ENCODE measurements at regions not wholly inside any gene's neighbourhood (a gene's known extent, or its start where the extent isn't known, plus 50 kb on each side); places are given as distances from the start of the nearest gene placed in this dataset.

DNA sequence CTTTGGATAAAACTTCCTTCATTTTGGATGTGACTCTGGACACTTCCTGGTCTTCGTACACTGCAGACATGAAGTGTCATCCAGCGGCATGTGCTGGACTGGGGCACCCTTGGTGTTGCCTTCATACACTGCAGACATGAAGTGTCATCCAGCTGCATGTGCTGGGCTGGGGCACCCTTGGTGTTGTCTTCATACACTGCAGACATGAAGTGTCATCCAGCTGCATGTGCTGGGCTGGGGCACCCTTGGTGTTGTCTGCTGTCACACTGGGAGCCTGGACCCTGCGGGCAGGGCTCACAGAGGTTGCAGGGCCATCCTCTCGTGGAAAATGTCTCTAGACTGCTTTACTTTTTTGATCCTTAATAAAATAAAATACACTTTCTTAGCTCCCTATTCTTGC lies 771.4 kb downstream of the BRD1 start:
- DNase-seq (ENCODE audit: low read depth in 2 of 2): no peak

DNA sequence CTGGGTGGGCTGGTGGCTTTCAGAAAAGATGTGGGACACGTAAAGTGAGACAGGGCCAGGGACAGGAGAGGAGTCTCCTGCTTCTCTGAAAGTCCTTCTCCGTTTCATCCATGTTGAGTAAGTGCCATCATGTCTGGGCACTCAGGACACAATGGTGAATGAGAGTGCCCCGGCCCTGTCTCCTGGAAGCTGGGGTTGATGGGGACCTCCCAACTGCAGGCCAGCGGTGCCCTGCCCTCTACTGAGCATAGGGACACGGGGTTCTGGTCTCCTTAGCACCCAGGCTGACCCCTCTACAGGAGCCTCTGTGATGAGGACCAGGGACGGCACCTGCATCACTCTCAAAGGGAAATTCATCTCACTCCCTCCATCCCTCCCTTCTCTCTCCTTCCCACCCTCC lies 772.3 kb downstream of the BRD1 start:
- DNase-seq (ENCODE audit: low read depth in 2 of 2): no peak

DNA sequence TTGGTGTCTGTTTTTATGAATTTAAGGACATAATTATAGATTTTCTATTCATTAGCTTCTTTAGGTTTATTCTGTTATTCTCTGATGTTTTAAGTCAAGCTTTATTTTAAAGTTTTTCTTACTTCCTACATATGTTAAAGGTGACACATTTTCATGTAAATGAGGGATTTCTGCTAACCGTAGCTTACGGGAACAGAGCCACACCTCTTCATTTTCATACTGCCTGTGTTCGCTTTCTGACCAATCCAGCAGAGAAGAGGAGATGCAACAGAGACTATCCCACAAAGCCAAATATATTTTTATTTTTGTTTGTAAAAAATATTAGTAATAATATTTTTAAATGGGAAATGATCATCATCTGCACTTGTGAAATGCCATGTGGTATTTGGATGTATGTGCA lies 774.1 kb downstream of the BRD1 start:
- DNase-seq (ENCODE audit: low read depth in 2 of 2): no peak

DNA sequence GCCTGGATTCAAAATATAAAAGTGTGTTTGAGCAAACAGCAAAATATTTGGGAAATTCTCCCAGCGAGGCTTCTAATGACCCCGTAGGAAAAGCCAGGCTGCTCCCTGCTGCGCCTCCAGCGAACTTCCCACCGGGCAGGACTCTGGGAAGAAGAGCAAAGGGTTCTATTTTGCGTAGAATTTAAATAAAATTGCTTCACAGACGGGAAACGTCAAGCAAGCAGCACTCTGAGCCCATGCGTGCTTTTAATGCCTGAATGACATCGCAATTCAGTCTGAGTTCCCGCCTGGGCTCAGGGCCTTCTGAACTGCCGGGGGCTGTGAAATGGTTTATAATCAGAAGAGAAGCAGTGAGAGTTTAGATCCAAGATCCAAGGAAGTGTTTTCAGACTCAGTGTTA lies 775.1 kb downstream of the BRD1 start:
- no peak for DNase-seq (ENCODE audit: low read depth in 2 of 2)

DNA sequence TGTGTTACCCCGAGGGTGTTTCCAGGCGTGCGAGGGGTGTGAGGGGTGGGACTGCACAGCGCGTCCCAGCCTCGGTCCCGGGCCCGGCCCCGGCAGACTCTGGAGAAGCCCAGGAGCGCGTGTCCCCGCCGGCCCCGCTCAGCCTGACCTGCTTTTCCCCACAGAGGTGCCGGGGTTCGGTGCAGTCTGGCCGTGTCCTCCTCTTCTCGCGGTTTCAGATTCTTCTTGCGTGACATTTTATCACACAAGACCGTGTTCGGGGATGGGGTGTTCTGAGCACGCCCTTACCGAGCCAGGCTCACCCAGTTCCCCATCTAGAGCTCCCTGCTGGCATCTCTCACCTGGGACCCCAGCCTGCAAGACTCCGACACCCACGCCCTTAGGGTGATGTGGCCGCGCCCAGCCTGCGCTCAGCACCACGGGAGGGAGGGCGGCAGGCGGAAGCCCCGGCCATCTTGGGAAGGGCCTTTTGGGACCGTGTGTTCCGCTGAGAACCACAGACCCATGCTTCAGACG lies 775.6 kb downstream of the BRD1 start:
- peak in 1 of 2 donors; percentile 55 for DNase-seq (ENCODE audit: low read depth in 2 of 2)

DNA sequence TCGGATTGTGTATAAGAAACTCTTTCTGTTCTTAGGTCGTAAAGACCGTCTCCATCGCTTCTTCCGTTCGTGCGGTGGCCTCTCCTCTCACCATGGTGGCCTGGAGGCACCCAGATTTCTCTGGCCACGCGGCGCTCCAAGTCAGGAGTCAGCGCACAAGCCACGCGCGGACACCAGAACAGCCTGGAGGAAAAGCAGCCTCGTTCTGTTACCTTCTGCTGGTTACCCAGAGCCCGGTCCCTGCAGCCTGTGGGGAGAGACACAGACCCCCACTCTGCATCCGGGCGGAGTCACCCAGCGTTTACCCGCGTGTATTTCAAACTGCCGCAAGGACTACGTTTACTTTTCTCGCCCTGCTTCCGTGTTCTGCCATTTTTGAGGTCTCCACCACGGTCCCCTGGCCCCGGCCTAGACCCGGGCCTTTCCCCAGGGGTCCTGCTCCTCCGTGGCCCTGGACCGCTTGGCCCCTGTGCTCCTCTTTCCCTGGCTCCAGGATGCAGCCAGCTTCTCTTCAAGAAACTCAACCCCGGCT lies 776.1 kb downstream of the BRD1 start:
- no peak for DNase-seq (ENCODE audit: low read depth in 2 of 2)

DNA sequence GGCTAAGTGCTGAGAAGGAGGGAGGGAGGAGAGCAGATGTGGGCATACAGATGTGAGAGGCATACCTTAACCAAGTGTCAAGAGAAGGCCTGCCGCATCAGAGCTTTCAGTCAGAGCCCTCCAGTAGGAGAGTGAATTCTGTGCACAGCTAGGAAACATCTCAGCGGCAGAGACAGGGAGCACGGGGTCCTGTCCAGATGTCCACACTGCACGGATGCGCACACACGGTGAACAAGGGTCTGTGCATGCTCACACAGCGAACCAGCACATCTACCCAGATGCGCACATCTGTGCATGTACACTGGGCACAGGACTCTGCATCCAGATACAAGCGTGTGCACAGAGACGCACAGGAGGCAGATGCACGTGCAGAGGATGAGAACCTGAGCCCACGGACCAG lies 778.0 kb downstream of the BRD1 start:
- DNase-seq (ENCODE audit: low read depth in 2 of 2): no peak

DNA sequence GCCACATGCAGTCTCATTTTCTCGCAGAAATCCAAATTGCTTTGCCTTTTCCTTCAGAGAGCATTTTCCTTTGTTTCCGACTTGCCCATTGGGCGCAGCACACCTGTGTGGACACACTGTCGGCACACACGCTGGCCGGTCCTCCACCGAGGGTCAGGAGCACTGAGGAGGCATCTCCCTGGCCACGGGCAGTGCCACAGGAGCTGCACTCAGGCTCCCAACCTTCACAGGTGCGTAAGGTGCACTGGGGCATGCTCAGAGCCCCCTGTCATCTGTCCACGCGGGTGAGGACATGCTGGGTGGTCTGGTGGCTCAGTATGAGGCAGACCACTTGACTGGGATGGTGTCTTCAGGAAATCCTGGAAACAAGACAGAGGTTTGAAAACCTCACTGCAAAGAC lies 779.1 kb downstream of the BRD1 start:
- DNase-seq (ENCODE audit: low read depth in 2 of 2): no peak

DNA sequence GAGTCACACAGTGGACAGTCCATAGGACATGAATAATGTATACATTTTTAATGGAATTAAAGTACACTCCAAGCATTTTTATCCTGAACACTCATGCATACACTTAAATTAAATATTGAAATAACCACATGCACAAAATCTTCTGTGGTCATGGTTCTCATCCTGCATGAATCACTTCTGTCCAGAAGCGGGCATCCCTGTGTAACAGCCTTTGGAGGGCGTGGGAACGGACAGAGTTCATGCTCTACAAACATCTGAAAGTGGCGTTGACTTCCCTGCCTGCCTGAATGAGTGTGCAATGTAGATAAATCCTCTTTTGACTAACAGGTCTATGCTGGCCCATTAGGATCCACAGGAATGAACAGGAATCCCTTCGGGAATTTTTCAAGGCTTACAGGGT lies 780.2 kb downstream of the BRD1 start:
- DNase-seq (ENCODE audit: low read depth in 2 of 2): no peak

DNA sequence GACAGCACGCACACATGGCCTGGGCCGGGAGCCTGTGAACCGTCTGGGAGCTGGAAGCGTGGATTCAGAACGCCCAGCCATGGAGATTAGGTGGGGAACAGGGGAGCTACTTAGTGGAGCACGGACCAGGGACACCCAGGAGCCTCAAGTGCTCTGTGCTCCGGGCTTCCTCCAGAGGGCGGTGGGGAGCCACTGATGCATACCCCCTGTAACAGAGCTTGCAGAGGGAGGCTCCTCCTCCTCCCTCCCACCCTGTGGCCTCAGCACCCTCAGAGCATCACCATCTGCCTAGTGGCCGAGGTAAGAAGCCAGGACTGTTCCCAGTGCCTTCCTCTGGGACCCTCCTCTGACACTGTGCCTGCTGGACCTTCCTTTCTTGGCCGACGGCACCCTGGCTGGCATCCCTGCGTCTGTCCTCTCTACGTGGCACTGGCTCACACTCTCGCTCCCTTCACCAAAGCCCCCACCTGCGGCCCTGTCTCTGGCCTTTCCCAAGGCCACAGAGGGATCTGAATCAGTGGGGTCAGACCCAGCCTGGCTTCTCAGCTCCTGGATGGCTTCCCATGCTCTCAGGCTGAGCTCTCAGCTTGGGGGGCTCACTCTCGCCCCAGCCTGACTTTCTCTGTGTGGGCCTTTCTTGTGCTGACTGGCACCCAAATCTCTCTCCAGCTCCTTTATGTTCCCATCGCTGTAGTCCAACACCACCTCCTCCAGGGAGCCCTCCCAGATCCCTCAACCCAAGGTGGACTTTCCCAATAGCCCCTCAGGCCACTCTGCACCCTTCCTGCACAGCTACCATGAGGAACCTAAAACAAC lies 780.9 kb downstream of the BRD1 start:
- DNase-seq (ENCODE audit: low read depth in 2 of 2): peak; percentile 9 to 17

DNA sequence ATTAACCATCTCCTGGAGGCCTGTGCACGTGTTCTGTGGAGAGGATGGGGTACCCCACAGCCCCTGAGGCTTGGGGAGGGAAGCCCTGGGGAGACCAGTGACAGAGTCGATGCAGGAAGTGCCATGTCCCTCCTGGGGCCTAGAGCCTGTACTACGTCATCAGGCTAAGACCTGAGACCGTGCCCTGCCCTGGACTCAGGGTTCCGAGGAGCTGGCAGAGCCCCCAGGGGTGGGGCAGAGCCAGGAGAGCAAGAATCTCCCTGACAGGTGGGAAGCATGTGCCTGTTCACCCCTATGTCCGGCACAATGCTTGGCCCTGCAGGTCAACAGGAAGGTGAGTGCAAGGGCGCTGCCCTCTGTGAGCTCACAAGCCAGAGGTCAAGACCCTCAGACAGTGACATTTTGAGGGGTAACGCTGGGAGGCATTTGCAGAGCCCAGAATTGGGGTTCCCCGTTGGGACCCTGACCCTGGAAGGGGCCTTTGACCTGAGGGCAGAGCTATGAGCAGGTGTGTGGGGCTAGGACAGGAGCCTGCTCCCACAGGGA lies 781.6 kb downstream of the BRD1 start:
- no peak for DNase-seq (ENCODE audit: low read depth in 2 of 2)

DNA sequence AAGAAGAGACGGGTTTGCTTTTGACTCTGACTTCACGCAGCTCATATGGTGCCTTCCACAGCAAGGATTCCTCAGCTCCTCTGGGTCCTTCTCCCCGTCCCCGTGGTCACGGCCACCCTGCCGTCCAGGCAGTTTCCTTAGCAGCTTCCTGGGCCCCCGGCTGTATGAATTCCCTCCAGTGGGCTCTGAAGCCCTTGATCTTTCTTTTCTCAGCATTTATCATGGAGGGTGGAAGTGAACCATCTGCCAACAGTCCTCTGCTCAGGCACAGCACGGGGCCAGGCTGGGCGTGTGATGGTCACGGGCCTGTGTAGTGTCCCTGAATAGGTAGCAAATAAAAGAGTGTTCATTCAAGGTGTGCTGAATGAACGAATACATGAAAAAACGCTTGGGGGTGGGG lies 782.4 kb downstream of the BRD1 start:
- DNase-seq (ENCODE audit: low read depth in 2 of 2): no peak

DNA sequence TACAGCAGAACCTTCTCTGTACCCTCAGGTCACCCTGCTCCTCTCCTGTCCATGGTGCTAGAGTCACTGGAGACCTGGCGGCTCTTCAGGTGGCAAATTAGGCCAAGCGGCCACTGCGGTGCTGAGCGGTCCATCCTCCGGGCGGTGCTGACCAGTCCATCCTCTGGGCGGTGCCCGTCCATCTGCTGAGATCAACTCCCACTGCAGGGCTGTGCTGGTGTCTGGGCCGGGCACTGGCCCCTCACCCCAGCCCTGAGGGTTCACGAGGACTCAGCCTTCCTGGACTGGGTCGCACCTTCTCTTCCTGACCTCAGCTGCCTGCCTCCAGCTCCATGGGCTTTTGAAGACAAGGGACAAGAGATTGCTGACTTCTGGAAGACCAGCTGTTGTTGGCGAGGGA lies 782.9 kb downstream of the BRD1 start:
- no peak for DNase-seq (ENCODE audit: low read depth in 2 of 2)

DNA sequence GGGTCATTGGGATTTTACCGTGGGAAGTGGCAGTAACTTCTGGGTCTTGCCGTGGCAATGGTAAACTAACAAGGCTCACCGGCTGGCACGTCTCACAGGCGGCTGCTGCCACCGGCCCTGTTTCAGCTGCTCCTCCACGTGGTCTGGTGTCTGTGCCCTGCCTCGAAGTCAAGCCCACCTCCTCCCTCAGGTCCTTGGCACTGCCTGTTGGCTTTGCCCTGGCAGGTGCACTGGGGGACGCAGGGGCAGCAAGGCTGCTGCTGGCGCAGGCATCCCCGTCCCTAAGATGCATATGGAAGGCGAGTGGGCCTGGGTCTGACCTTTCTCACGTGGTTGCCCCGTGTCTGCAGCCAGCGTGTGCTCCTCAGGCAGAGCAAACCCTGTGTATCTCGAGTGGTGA lies 783.6 kb downstream of the BRD1 start:
- DNase-seq (ENCODE audit: low read depth in 2 of 2): no peak

DNA sequence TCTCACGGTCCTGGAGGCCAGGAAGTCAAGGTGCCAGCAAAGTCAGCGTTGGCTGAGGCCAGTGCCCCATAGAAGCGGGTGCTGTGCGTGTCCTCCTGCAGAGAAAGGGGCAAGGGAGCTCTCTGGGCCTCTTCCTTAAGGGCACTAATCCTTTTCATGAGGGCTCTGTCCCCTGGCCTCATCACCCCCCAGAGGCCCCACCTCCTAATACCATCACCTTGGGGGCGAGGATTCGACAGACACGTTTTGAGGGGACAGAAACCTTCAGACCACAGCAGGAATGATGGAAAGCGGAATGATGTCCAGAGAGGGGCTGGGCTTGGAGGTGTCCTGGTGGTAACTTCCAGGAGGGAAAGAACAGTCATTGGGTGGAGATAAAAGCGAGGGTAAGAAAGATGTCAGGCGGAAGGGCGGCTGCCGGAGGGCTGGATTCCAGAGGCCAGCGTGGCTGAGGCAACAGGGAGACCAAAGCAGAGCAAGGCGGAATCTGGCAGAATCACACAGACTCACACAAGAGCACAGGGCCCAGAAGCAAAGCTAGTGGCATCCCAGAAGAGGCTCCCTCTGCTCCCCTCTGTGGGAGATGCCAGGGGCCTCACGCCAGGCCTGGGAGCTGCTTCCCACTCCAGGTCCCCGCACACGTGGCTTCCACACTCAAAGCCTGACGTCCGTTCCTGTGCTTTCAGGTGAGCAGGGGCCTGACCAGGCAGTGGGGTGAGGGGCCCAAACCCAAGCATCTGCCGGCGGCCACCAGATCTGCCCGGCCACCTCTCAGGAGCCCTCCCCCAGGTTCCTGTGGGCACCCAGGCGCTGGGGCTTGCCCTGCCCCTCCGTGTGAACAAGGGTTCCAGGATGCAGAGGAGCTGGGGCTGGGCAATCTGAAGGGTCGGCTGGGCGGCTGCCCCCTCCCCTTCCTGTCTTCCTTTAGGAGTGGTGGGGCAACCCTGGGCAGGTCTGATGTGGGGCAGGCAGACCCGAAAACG lies 784.5 kb downstream of the BRD1 start:
- DNase-seq (ENCODE audit: low read depth in 2 of 2): no peak

DNA sequence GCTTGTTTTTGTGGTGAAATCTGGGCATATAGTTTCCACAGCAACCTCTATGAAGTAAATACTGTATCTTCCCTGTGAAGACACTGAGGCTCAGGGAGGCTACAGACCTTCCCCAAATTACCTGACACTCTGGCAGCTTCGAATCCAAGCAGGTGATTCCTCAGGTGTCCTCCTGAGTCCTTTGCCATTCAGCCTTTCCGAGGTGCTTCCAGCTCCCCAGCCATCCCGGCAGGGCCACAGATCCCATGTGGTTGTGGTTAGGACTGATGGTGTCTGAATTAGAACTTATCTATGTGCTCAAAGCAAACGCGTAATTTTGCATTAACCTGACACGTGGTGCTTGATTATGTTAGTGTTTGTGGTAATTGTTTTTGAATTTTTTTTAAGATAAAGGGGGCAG lies 785.6 kb downstream of the BRD1 start:
- no peak for DNase-seq (ENCODE audit: low read depth in 2 of 2)

DNA sequence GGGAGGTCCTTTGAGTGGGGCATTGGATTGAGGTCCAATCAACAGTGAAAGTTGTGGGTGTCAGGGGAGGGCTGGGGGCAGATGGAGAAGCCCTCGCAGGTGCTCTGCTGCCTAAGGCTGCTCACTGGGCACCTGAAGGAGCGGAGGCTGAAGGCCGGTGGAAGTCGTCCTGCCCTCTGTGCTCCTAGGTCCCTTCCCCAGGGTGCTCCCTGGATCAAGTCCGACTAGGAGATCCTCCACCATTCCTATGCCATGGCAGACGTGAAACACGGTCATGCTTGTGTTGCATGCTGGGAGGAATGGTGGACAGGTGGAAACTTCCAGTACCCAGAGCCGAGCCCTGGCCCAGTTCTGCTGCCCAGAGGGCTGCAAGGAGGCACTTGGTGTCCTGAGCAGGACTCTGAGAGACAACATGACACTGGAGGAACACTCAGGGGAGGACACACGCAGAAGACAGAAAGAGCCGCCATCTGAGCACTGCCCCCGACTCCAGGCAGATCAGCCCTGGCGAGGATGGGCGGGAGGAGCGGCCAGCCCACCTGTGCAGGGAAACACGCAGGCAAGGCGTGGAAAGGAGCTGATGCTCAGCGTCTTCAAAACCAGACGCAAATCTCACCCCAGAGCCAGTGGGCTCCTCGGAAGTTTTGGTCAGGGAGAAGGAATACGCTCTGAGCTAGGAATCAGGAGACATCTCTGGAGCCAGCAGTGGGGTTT lies 786.8 kb downstream of the BRD1 start:
- DNase-seq (ENCODE audit: low read depth in 2 of 2): no peak

DNA sequence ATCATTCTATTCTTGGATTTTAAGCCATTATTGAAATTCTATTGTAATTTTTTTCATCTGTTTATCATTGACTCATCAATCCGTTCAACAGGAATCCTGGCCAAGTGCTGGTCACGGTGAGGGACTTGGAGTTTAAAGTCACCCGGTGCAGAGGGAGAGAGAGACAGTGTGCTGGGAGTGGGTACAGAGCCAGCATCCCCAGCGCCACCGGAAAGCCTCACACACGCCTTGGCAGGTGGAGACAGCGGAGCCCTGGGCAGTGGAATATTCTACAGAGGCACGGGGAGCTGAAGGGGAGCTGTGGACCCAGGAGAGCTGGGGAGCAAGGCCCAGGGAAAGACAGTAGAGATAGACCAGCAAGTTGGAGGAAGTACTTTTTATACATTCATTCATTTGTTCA lies 787.6 kb downstream of the BRD1 start:
- no peak for DNase-seq (ENCODE audit: low read depth in 2 of 2)

DNA sequence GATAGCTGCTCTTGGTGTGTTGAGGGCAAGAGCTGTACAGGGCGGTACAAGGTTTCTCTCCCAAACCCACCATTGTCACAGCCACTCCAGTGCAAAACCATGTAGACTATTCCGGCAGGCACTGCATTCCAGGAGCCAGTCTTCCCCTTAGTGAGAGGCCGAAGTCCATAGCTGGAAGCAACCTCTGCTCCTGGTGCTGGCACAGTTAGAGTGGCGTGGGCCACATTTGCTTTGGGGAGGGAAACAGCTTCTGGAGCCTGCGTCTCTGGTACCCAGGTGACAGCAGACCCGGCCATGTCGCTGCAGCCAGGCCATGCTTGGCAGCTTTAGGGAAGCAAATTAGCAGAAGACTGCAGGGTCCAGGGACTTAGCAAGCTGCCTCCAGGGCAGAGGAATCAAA lies 788.0 kb downstream of the BRD1 start:
- no peak for DNase-seq (ENCODE audit: low read depth in 2 of 2)

DNA sequence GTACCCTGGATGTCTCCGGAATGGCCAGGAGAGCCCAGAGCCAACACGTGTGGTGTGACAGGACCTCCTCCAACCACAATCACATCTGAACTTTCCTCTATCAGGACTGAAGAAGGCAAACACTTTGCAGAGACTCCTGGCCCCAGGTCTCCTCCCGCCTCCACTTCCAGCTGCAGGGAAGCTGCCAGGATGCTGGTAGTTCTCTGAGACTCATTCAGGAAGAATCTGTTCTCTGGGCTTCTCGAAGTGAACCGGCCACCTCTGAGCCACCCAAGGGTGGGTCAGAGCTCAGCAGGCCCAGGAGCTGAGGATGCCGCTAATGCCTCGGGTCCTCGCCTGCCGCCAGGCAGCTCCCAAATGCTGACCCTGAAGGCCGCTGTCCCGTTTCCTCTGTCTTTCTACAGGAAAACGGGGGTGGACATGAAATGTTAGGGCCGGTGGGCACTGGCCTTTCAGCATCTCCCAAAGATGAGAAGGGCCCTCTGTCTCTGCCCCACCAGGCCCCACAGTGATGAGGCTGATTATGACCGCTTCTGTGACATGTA lies 789.9 kb downstream of the BRD1 start:
- DNase-seq (ENCODE audit: low read depth in 2 of 2): no peak

DNA sequence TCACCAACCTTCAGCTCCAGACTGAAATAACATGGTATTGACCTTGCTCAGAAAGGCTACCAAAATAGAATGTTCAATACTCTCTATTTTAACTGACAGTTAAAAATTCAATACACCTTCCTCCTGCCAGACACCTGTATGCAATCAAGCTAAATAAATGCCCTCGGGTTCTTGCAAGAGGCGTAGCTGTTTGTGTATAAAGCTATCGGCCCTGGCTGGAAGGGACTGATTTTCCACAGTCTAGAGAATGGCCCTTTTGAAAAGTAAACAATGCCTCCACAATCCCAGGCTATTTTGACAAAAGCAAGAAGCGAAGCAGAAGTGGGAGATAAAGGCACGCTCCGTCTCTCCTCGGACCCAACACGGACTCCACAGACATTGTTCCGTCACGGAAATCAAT lies 791.2 kb downstream of the BRD1 start:
- DNase-seq (ENCODE audit: low read depth in 2 of 2): no peak
